ENCODE measurements at regions not wholly inside any gene's neighbourhood (a gene's known extent, or its start where the extent isn't known, plus 50 kb on each side); places are given as distances from the start of the nearest gene placed in this dataset.
"Not testable (repeated sequence)": the region's sequence is repeated elsewhere in the genome, so short reads cannot be mapped to it uniquely, and the experiment has no call there.

- Histone ChIP-seq H3K9ac (ENCODE audit: insufficient read depth in 1 of 2, low read length in 2 of 2) (no peak overlapping the region), H3K4me1 (ENCODE audit: control insufficient read depth in 5 of 5, insufficient read depth in 5 of 5, low read length in 5 of 5) (no peaks in the 10 kb centered on the region), H3K36me3 (ENCODE audit: control insufficient read depth in 4 of 4, insufficient read depth in 4 of 4, low read length in 4 of 4) (no peaks in the 10 kb centered on the region), H3K9me3 (ENCODE audit: control insufficient read depth in 4 of 4, insufficient read depth in 3 of 4, low read length in 3 of 4) (peaks cover 0 to 5% (median 2%) of the 10 kb centered on the region in 4 donors), H3K4me3 (no peak overlapping the region), H3K27me3 (ENCODE audit: control insufficient read depth in 3 of 3, insufficient read depth in 3 of 3, low read length in 2 of 3) (no peaks in the 10 kb centered on the region), H3K27ac (ENCODE audit: low read depth in 1 of 2, low read length in 1 of 2) (no peak overlapping the region)
- TF ChIP-seq, protein P1, sequence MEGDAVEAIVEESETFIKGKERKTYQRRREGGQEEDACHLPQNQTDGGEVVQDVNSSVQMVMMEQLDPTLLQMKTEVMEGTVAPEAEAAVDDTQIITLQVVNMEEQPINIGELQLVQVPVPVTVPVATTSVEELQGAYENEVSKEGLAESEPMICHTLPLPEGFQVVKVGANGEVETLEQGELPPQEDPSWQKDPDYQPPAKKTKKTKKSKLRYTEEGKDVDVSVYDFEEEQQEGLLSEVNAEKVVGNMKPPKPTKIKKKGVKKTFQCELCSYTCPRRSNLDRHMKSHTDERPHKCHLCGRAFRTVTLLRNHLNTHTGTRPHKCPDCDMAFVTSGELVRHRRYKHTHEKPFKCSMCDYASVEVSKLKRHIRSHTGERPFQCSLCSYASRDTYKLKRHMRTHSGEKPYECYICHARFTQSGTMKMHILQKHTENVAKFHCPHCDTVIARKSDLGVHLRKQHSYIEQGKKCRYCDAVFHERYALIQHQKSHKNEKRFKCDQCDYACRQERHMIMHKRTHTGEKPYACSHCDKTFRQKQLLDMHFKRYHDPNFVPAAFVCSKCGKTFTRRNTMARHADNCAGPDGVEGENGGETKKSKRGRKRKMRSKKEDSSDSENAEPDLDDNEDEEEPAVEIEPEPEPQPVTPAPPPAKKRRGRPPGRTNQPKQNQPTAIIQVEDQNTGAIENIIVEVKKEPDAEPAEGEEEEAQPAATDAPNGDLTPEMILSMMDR (IDR thresholded peaks at IDR 0.05; ENCODE audit: control extremely low read depth, extremely low read depth), result no peak
- DNase-seq (no peak), ATAC-seq (ENCODE audit: insufficient read depth, low FRiP score) (no peak)
- 51 to 76% methylated on average over 2 of the region's 2 CpGs for WGBS, 2 donors
These were observed 234.6 kb upstream of the CBLB start for GRCh38 chr3:106103383-106103782.

DNA sequence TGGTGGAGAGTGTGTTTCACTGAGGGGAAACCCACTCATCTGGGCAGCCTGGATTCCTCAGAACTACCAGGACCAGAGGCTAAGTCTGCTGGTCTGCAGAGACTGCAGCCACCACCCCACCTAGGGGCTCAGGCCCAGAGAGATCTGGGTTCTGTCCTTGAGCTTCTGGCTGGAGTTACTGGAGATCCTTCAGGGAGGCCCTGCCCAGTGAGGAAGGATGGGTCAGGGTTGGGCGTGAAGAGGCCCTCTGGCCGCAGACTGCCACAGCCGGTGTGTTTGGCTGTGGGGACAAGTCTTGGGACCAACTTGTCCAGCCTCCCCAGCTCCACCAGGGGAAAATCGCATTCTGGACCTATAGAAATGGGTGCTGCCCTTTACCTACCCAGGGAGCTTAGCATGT lies 235.3 kb upstream of the CBLB start:
- Histone ChIP-seq H3K27me3 (ENCODE audit: control insufficient read depth in 3 of 3, insufficient read depth in 3 of 3, low read length in 2 of 3) (no peaks in the 10 kb centered on the region), H3K4me1 (ENCODE audit: control insufficient read depth in 5 of 5, insufficient read depth in 5 of 5, low read length in 5 of 5) (no peaks in the 10 kb centered on the region), H3K36me3 (ENCODE audit: control insufficient read depth in 4 of 4, insufficient read depth in 4 of 4, low read length in 4 of 4) (no peaks in the 10 kb centered on the region), H3K27ac (ENCODE audit: low read depth in 1 of 2, low read length in 1 of 2) (no peak overlapping the region), H3K4me3 (no peak overlapping the region), H3K9ac (ENCODE audit: insufficient read depth in 1 of 2, low read length in 2 of 2) (no peak overlapping the region), H3K9me3 (ENCODE audit: control insufficient read depth in 4 of 4, insufficient read depth in 3 of 4, low read length in 3 of 4) (peaks cover 0 to 5% (median 2%) of the 10 kb centered on the region in 4 donors)
- 77 to 100% methylated on average over 4 of the region's 4 CpGs for WGBS, 2 donors
- TF ChIP-seq, protein P1 (IDR thresholded peaks at IDR 0.05; ENCODE audit: control extremely low read depth, extremely low read depth), result no peak
- ATAC-seq (ENCODE audit: insufficient read depth, low FRiP score), result no peak
- no peak for DNase-seq

- H3K27me3 ChIP-seq (ENCODE audit: control insufficient read depth in 3 of 3, insufficient read depth in 3 of 3, low read length in 2 of 3), result no peaks in the 10 kb centered on the region
- H3K9me3 ChIP-seq (ENCODE audit: control insufficient read depth in 4 of 4, insufficient read depth in 3 of 4, low read length in 3 of 4), result peaks cover 0 to 2% (median 0%) of the 10 kb centered on the region in 4 donors
- no peaks in the 10 kb centered on the region for H3K36me3 ChIP-seq (ENCODE audit: control insufficient read depth in 4 of 4, insufficient read depth in 4 of 4, low read length in 4 of 4)
- H3K9ac ChIP-seq (ENCODE audit: insufficient read depth in 1 of 2, low read length in 2 of 2), result no peak overlapping the region
- DNase-seq (no peak), ATAC-seq (ENCODE audit: insufficient read depth, low FRiP score) (no peak)
- no peak overlapping the region for H3K27ac ChIP-seq (ENCODE audit: low read depth in 1 of 2, low read length in 1 of 2)
- WGBS, 2 donors, result 83 to 87% methylated on average over 2 of the region's 2 CpGs
- TF ChIP-seq, protein P1 (IDR thresholded peaks at IDR 0.05; ENCODE audit: control extremely low read depth, extremely low read depth), result no peak
- H3K4me1 ChIP-seq (ENCODE audit: control insufficient read depth in 5 of 5, insufficient read depth in 5 of 5, low read length in 5 of 5), result no peaks in the 10 kb centered on the region
- H3K4me3 ChIP-seq, result no peak overlapping the region
These were observed 240.1 kb upstream of the CBLB start for GRCh38 chr3:106108925-106109324.

DNA sequence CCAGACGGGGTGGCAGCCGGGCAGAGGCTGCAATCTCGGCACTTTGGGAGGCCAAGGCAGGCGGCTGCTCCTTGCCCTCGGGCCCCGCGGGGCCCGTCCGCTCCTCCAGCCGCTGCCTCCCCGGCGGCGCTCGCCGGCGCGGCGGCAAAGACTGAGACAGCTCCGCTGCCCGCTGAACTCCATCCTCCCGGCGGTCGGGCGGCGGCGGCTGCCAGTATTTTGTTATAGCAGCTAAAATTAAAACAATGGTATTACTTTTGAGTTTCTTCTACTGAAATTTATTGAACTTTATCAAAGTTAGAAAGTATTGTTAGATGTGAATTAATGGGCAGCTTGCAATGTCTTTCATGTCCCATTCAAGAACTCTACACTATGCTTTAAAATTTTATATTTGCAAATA lies 243.7 kb upstream of the CBLB start:
- H3K4me3 ChIP-seq; ATAC-seq (ENCODE audit: insufficient read depth, low FRiP score); H3K9me3 ChIP-seq (ENCODE audit: control insufficient read depth in 4 of 4, insufficient read depth in 3 of 4, low read length in 3 of 4); H3K4me1 ChIP-seq (ENCODE audit: control insufficient read depth in 5 of 5, insufficient read depth in 5 of 5, low read length in 5 of 5); H3K9ac ChIP-seq (ENCODE audit: insufficient read depth in 1 of 2, low read length in 2 of 2); DNase-seq; H3K27ac ChIP-seq (ENCODE audit: low read depth in 1 of 2, low read length in 1 of 2); H3K36me3 ChIP-seq (ENCODE audit: control insufficient read depth in 4 of 4, insufficient read depth in 4 of 4, low read length in 4 of 4); H3K27me3 ChIP-seq (ENCODE audit: control insufficient read depth in 3 of 3, insufficient read depth in 3 of 3, low read length in 2 of 3): not testable (repeated sequence)
- 98 to 100% methylated on average over 8 to 24 of the region's 26 CpGs for WGBS, 2 donors
